Occipital lobe (tissue), 1 donor: ENCODE measurements at regions not wholly inside any gene's neighbourhood (a gene's known extent, or its start where the extent isn't known, plus 50 kb on each side); places are given as distances from the start of the nearest gene placed in this dataset.

ENCODE experiments used
- DNase-seq: peaks from one replicate; lab custom pipeline; 2025; lab: John Stamatoyannopoulos, UW

DNA sequence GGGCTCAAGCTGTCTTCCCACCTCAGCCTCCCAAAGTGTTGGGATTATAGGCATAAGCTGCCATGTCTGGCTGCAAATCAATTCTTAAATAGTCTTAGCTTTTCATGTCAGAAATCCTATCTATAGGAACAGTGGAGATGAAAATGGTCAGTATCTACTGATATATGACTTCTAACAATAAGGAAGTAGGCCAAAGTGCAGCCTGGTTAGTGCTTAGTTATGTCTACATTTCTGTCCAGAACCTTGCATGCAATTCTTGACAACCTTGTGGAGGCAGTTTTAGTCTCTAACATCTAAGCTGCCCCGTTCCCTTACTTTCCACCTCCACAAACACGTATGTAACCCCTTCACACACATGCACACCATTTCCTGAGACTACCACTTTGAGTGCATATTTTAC is 169.2 kb upstream of the SPATS2L start:
- DNase-seq = no peak

DNA sequence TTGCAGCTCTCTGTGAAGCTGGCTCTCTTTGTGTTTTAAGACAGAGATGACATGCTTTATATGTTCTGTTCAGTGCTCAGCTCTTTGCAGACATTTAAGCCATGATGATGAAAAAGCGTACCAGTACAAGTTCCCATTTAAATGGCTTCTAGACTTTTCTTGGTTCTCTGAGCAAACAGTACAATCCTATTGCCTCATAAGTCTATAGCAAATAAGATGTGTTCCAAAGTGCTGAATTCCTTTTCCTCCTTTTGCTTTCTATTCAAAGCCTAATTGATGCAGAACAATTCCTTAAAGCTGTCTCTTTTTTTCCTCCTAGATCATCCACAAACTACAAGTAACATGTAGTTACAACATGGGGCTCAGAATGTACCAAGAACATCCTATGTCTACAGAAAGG is 168.8 kb upstream of the SPATS2L start:
- no peak for DNase-seq

DNA sequence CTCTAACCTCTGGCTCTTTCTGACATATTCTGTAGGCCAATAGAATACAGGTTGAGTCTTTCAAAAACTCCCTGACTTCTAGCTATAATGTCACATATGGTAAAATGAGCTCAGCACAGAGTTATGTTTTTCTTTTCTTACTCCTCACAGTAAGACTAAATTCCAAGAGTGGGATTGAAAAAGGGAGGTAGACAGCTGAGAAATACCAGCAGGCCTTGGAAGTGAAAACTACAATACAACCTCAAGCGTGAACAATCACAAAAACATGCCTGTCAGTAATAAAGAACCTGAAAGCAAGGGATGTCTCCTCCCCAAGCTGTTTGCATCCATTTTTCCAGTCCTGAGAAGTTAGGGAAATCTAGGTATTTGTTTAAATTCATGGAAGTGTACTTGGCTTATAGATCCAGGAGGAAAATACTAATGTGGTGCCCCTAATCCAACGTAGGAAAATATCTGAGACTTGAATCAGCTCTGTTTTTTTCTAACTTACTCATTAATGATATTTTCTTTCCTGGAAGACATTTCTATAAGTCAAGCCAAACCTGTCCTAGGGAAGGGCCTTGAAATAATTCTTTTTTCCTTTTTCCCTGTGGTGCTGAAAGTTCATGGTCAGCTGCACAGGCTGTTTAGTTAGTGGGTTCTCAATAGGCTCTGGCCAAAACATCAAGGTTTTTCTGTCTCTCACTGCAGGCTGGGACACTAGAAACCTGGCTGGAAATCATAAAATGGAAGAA is 167.9 kb upstream of the SPATS2L start:
- DNase-seq = no peak

DNA sequence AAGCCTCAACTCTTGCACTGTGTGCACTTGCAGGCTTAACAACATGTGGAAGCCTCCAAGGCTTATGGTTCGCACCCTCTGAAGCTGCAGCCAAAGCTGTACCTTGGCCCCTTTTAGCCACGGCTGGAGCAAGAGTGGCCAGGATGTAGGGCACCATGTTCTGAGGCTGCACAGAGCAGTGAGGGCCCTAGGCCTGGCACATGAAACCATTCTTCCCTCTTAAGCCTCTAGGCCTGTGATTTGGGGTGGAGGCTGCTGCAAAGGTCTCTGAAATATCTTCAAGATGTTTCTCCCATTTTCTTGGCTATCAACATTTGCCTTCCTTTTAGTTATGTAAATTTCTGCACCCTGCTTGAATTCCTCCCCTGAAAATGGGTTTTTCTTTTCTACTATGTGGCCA is 161.9 kb upstream of the SPATS2L start:
- no peak for DNase-seq

DNA sequence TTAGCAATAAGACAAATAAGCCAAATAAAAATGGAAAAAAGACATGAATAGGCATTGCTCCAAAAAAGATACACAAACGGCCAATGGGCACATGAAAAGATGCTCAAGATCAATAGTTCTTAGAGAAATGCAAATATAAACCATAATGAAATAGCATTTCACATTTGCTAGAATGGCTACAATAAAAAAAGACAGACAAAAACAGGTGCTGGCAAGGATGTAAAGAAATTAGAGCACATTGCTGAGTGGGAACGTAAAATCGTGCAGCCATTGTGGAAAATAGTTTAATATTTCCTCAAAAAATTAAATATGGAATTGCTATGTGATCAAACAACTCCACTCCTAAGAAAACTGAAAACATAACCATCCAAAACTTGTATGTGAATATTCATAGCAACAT is 160.0 kb upstream of the SPATS2L start:
- DNase-seq = no peak

DNA sequence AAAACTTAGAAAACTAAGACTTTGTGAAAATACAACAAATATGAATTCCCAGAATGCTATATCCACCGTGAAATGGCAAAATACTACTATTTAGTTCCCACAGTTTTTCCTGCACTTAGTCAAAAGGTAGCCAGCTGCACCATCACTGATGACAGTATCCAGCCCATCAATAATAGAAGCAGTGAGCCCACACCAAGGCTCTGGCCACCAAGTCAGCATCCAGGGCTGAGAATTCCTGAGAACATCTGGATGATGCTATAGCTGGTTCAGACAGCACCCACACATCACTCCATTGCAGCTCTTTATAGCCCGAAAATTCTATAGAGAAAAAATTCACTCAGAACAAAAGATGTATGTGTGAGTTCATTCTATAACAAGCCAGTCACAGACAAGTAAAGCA is 159.1 kb upstream of the SPATS2L start:
- no peak for DNase-seq

DNA sequence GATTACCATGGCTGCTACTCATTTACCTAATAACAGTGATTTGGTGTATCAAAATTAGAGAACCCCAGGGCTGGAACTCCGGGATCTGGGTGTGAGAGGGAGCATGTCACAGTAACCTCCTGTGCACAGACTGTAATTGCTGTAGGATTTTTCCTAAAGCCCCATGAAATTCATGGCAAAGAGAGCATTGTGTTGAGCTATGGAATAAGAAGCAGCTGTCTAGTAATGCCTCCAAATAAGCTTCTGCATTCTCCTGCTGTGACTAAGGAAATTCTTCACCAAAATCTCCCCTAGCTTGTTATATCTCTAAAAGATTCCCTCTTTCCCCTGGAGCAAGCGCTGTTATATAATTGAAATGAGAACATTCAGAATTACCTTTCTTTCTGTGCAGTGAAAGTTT is 158.1 kb upstream of the SPATS2L start:
- no peak for DNase-seq

DNA sequence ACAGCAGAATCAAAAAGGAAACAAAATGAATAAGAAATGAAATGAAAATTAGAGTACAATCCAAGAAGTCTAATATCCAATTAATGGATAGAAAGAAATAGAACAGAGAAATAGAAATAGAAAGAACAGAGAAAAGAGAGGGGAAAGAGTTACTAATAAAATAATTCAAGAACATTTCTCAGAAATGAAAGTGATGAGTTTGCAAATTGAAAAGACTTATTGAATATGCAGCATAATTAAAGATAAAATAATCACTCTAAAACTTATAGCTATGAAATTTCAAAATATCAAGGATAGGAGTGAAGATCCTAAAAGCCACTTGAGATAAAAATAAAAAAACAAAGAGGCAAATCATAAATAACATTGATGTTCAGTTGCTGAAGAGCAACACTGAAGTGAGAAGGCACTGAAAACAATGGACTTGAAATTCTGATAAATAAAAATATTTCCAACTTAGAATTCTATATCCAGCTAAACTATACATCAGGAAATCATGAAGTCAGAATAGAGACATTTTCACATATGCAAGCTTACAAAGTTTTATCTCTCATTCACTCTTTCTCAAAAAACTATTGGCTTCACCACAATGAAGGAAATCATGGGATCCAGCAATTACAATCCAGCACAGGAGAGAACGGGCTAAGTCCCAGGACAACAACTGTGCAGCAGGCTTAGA is 155.9 kb upstream of the SPATS2L start:
- DNase-seq = no peak

DNA sequence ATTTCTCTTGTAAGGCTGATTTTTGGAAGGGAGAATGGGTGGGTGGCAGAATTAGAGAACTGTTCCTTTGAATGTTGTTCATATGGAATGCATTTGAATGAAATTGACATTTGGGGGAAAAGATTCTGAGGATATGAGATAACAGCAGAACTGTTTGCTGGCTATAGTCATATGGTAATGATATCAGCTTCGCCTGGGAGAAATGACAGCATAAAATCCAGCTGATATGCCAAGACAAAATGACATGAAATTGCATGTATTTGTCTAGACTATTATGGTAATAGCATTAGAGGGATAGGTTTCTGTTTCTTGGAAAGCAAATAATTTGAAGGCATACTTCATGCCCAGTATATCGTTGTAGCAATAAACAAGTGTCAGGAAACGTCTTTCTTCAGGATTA is 150.8 kb upstream of the SPATS2L start:
- DNase-seq = no peak

DNA sequence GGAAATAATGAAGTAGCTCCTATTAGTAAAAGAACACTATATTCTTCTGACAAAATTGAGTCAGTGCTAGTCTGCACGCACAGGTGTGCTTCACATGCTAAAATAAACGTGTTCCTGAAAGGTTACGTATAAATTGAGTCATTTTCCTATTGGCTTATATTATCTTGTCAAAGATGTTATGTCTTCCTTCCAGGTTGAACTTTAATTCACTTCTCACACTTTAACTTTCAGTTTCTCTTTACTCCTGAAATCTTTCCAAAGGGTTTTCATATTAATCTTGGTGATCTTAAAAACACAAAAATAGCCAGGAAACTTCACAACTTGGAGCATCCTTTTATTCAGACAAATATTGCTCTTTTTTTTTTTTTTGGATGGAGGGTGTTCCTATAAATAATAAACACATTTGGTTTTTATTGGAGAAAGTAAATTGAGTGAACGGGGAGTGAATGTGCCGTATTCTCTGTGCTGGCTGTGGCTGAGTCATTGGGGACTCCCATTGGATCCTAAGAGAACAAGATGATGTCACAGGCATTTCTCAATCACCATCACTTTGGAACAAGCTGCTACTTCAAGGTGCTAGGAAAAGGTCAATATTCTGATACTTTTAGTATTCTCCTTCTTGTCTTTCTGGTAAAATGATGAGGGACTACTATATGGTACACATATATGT is 150.2 kb upstream of the SPATS2L start:
- DNase-seq = no peak

DNA sequence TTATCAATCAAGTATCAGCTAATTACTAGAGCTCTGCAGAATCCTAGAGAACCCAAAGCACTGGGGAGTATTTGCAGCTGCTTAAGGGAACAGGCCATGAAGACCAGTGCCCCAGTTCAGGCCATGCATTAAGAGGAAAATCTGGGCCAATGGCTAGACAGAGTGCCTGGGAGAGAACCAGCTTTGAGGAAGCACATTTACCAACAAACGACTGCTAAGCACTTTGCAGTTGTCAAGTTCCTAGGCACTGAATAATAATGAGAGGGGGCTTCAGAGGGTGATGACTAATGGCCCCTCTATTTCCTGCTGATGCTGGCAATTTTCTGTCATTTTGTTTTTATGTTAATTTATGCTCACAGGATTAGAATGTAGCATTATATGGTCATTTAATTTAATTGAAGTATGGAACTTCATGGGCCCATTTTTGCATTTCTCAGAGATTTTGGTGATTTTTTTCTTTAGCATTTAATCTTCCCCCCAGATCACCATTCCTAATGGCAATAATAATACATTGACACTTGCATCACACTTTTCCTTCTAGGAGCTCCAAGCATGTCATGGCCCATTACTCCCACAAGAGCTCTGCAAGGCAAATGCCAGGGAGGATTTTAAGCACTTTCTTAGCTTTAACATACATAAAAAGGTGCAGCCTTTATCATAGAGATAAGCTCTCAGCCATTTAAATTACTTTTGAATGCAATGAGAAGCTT is 147.7 kb upstream of the SPATS2L start:
- no peak for DNase-seq

DNA sequence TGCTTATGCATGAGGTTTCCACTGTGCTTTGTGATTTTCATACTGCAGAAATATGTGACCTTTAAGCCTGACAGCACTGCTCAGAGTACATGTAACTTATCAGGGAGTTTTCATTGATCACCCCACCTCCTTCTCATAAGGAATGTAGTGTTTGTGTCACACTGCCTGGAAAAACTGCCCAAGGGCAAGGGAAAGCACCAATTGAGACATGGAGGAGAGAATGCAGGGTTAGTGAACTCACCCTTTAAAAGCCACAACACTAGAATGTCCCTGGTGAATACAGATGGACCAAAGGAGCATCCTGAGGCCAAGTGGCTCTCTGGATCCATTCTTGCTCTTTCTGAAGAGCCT is 147.2 kb upstream of the SPATS2L start:
- no peak for DNase-seq

DNA sequence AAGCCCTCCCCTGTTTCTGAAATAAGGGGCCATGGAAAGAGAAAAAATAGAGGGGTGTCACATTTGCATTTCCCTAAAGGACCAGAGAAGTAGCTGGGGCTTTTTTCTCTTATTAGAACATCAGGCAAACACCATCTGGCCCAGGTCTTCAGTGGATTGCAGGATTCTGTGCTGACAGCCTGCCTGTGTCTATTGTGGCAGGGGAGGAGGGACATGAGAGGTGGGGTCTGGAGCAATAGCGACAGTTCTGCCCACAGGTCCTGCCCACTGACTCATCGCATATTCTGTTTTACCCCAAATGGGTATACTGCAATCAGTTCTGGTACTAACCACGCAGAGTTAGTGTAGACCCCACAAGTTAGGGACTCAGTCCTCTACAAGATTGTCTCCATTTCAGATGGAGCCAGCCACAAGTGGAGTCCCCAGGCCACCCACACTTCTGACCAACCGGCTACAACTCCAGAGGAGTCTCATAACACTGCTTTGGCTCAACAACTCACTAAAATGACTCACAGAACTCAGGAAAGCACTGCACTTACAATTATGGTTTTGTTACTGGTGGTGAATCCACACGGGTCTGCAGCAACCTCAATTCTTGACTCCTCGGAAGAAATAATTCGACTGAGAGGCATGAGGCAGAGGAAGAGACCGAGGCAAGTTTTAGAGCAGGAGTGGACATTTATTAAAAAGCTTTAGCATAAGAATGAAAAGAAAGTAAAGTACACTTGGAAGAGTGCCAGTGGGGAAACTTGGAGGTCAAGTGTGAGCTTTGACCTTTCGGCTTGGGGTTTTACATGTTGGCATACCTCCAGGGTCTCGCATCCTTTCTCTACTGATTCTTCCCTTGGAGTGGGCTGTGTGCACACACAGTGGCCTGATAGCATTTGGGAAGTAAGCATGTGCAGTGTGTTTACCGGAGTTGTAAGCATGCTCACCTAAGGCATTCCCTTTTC is 146.4 kb upstream of the SPATS2L start:
- no peak for DNase-seq

DNA sequence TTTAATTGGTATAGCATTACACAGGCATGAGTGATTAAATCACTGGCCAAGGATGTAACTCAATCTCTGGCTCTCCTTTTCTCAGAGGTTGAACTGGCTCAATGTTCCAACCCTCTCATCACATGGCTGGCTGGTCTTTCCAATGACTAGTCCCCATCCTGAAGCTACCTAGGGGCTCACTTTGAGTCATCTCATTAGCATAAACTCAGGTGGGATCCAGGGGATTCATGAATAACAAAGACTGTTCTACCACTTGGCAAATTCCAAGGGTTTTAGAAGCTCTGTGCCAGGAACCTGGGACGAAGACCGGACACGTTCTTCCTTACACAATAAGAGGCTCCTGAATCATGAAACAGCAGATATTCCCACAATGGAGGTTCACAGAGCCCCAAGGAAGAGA is 145.0 kb upstream of the SPATS2L start:
- DNase-seq = no peak

DNA sequence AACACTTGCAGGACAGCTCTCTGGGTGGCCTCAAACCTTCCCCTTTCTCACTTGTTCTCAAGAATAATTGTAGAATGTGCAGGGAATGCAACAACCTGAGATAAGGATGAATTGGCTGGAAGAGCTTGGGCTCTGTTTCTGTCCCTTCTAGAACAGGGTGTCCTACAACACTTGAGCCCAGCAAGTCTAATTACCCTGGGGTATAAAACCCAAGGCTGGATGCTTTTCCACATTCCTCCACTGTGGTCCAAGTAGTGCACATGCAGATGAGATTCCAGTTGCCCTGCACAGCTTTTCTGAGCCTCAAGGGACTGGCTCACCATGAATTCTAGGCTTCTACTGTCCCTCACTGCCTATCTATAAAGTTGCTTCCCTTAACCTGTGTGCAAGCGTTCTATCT is 140.8 kb upstream of the SPATS2L start:
- DNase-seq = no peak

DNA sequence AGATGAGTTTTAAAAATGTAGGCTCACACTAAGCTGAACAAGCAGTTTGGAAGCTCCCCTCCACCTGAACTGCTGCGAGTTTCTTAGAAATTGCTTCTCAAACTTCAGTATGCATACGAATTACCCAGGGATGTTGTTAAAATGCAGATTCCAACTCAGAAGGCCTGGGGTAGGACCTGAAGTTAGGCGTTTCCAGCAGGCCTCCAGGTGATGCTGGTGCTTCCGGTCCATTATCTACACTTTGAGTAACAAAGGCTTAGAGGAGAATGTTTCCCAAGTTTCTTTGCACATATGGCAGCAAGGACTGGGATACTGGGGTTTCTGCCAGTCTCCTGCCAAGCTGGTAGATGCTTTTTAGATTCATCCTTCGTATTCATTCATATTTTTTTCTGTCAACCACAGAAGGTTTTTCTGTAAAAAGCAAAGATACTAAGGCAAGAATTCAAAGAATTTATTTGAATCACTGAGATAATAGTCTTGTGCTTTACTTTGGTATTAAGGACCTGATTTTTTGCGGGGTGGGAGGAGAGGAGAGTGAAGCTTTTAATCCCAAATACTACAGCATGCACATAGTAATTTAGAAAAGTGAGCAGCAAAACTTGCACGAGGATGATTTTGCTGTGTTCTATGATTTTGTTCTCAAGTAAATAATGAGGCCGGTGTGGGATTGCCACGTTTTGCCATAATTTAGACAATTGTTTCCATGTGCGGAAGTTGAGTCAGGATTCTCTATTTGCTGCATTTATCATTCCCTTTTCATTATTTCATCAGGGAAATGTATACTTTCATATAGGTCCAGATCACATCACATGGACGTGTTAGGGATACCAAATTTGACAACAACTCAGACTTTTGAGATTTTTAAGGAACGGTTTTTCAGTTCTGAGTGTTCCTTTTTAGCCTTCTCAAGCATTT is 137.6 kb upstream of the SPATS2L start:
- no peak for DNase-seq

DNA sequence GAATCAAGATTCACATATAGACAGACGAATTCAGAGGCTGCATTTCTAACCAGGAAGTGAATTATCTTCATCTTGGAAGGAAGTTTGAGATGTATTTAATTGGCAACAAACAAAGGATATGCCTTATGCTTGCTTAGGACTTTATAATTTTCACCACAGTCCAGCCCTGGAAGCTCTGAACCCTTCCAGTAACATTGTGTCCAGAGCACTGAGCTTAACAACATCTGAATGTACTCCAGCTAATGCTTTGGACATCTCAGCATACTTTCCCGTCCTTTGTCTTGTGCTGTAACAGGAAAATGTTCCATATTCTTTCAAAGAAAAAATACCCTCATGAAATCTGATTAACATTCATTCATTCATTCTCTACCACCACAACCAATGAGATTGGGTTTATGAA is 136.3 kb upstream of the SPATS2L start:
- no peak for DNase-seq

DNA sequence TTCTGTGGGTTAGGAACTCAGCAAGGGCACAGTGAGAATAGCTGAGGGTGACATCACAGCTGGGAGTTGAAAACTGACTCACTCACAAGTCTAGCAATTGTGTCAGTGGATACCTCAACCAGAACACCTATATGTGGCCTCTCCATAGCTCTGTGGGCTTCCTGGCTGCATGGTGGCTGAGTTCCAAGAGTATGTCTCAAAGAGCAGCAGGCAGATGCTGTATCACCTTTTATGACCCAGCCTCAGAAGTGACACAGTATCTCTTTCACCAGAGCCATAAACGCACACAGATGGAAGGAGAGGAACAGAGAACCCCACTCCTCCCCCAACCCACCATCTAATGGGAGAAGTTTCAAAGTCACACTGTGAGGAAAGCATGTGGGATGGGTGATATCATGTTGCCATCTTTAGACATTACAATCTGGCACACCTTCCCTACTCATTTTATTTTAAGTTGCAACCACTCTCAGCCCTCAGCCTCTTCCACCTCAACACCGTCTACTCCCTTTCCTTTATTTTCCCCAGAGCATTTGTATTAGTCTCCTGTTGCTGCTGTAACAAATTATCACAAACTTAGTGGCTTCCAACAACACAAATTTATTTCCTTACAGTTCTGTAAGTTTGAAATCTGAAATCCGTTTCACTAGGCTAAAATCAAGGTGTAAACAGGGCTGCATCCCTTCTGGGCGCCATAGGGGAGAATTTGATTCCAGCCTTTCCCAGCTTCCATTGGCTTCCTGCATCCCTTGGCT is 134.6 kb upstream of the SPATS2L start:
- DNase-seq = no peak

DNA sequence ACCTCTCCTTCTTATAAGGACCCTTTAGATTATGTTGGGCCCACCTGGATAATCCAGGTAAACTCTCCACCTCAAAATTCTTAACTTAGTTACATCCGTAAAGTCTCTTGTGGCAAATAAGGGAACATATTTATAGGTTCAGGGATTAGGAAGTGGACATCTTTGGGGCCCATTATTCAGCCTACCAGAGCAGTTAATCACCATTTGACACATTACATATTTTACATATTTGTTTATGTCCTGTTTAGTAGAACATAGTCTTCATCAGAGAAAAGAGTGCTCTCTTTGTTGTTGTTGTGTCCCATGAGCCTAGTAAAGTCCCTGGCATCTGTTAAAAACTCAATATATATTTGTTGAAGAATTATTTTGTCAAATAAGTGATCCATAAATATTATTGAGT is 134.0 kb upstream of the SPATS2L start:
- DNase-seq = no peak
